ENCODE measurements at regions not wholly inside any gene's neighbourhood (a gene's known extent, or its start where the extent isn't known, plus 50 kb on each side); places are given as distances from the start of the nearest gene placed in this dataset.

DNA sequence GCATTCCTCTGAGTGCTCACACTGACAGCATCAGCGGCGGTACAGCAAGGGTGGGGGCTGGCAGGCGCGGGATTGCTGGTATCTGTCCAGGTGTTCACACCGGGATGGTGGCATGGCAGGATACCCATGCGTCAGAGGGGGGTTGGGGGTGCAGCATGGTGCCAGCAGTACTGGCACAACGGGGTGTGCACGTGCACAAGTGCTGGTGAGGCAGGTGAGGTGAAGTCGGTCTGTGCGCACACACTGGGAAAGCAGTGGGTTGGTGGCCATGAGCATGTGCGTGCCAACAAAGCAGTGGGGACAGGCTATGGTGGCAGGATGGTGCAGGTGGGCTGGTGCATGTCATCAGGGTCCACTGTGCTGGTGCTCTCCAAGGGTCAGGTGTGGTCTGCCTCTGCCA is 819.6 kb upstream of the EDIL3 start:
- no peak for TF ChIP-seq RAD21 (IDR thresholded peaks at IDR 0.05 in 1 of 2, conservative IDR thresholded peaks at IDR 0.05 in 1 of 2; ENCODE audit: low read depth in 2 of 2, low read length in 2 of 2)
- TF ChIP-seq, protein P1, sequence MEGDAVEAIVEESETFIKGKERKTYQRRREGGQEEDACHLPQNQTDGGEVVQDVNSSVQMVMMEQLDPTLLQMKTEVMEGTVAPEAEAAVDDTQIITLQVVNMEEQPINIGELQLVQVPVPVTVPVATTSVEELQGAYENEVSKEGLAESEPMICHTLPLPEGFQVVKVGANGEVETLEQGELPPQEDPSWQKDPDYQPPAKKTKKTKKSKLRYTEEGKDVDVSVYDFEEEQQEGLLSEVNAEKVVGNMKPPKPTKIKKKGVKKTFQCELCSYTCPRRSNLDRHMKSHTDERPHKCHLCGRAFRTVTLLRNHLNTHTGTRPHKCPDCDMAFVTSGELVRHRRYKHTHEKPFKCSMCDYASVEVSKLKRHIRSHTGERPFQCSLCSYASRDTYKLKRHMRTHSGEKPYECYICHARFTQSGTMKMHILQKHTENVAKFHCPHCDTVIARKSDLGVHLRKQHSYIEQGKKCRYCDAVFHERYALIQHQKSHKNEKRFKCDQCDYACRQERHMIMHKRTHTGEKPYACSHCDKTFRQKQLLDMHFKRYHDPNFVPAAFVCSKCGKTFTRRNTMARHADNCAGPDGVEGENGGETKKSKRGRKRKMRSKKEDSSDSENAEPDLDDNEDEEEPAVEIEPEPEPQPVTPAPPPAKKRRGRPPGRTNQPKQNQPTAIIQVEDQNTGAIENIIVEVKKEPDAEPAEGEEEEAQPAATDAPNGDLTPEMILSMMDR (IDR thresholded peaks at IDR 0.05; ENCODE audit: control extremely low read depth in 1 of 3, insufficient read depth in 1 of 3, low read depth in 1 of 3, low read length in 3 of 3): no peak
- no peak for TF ChIP-seq POLR2A (IDR thresholded peaks at IDR 0.05; ENCODE audit: control extremely low read depth in 1 of 2, low read depth in 2 of 2, low read length in 2 of 2)
- no peak for TF ChIP-seq SP2 (IDR thresholded peaks at IDR 0.05; ENCODE audit: low read length)

Measured in H1 (cell line).